ENCODE measurements at regions not wholly inside any gene's neighbourhood (a gene's known extent, or its start where the extent isn't known, plus 50 kb on each side); places are given as distances from the start of the nearest gene placed in this dataset.

- no peak overlapping the region for H3K4me2 ChIP-seq (replicated peaks; ENCODE audit: low read depth, low read length, poor library complexity, severe bottlenecking)
- H3K36me3 ChIP-seq (replicated peaks in 1 of 2; ENCODE audit: control extremely low read depth in 1 of 2, control insufficient read depth in 1 of 2, extremely low read depth in 1 of 2, insufficient read depth in 2 of 2, low read length in 1 of 2), result no peaks in the 10 kb centered on the region
- no peaks in the 10 kb centered on the region for H4K20me1 ChIP-seq (ENCODE audit: control insufficient read depth, insufficient read depth, low read length, poor library complexity, severe bottlenecking)
- TF ChIP-seq EZH2 (IDR thresholded peaks at IDR 0.05; ENCODE audit: borderline replicate concordance, insufficient read depth, low read depth, low read length, poor library complexity, severe bottlenecking), result no peak
- H3K79me2 ChIP-seq (ENCODE audit: control insufficient read depth, insufficient read depth, low read length), result no peaks in the 10 kb centered on the region
- intact Hi-C loops (cut with micrococcal nuclease), result no loop called here
- WGBS (ENCODE audit: insufficient coverage), result 87% methylated on average over 18 of the region's 21 CpGs
- no peak overlapping the region for H2AFZ ChIP-seq (ENCODE audit: insufficient read depth, low read depth, low read length, poor library complexity, severe bottlenecking)
- H3K9ac ChIP-seq (ENCODE audit: low read length), result no peak overlapping the region
- Mint-ChIP-seq H3K4me1 (no peaks in the 10 kb centered on the region), H3K9me3 (ENCODE audit: insufficient read depth) (peaks cover 18% of the 10 kb centered on the region), H3K27ac (no peak overlapping the region), H3K27me3 (peaks cover 5% of the 10 kb centered on the region), H3K4me3 (no peak overlapping the region)
- DNase-seq, result no peak
- H3K4me3 ChIP-seq (ENCODE audit: control extremely low read depth in 1 of 5, extremely low read depth in 1 of 5, insufficient read depth in 1 of 5, low read depth in 2 of 5, low read length in 4 of 5), result no peak overlapping the region
- no peaks in the 10 kb centered on the region for H3K4me1 ChIP-seq (ENCODE audit: control insufficient read depth in 2 of 2, insufficient read depth in 2 of 2, low read length in 2 of 2)
- ATAC-seq (ENCODE audit: low read depth), result no peak
- H3K9me3 ChIP-seq (ENCODE audit: control extremely low read depth in 1 of 3, control insufficient read depth in 2 of 3, insufficient read depth in 1 of 3, low read length in 2 of 3), result peaks cover 3 to 15% (median 14%) of the 10 kb centered on the region in 3 donors
- POLR2A ChIA-PET, result no interaction called here
- CTCF ChIA-PET, result no interaction called here
- H3K27ac ChIP-seq (ENCODE audit: low read length in 2 of 2), result no peak overlapping the region
- H3K27me3 ChIP-seq (replicated peaks in 1 of 4; ENCODE audit: control extremely low read depth in 1 of 4, control insufficient read depth in 3 of 4, insufficient read depth in 4 of 4, low read length in 3 of 4), result peaks cover 0 to 13% (median 0%) of the 10 kb centered on the region in 4 experiments
Measured at GRCh38 chr5:1720396-1721110, 79.1 kb downstream of the MRPL36 start.

GRCh38 chr5:1719860-1720259 lies 79.8 kb downstream of the MRPL36 start:
- Histone ChIP-seq H3K9me3 (ENCODE audit: control extremely low read depth in 1 of 3, control insufficient read depth in 2 of 3, insufficient read depth in 1 of 3, low read length in 2 of 3) (peaks cover 3 to 15% (median 14%) of the 10 kb centered on the region in 3 donors), H3K27ac (ENCODE audit: low read length in 2 of 2) (no peak overlapping the region), H3K79me2 (ENCODE audit: control insufficient read depth, insufficient read depth, low read length) (no peaks in the 10 kb centered on the region), H3K4me2 (replicated peaks; ENCODE audit: low read depth, low read length, poor library complexity, severe bottlenecking) (no peak overlapping the region), H3K4me1 (ENCODE audit: control insufficient read depth in 2 of 2, insufficient read depth in 2 of 2, low read length in 2 of 2) (no peaks in the 10 kb centered on the region), H4K20me1 (ENCODE audit: control insufficient read depth, insufficient read depth, low read length, poor library complexity, severe bottlenecking) (no peaks in the 10 kb centered on the region), H3K4me3 (ENCODE audit: control extremely low read depth in 1 of 5, extremely low read depth in 1 of 5, insufficient read depth in 1 of 5, low read depth in 2 of 5, low read length in 4 of 5) (no peak overlapping the region), H3K9ac (ENCODE audit: low read length) (no peak overlapping the region), H3K36me3 (replicated peaks in 1 of 2; ENCODE audit: control extremely low read depth in 1 of 2, control insufficient read depth in 1 of 2, extremely low read depth in 1 of 2, insufficient read depth in 2 of 2, low read length in 1 of 2) (no peaks in the 10 kb centered on the region), H3K27me3 (replicated peaks in 1 of 4; ENCODE audit: control extremely low read depth in 1 of 4, control insufficient read depth in 3 of 4, insufficient read depth in 4 of 4, low read length in 3 of 4) (peaks cover 0 to 7% (median 0%) of the 10 kb centered on the region in 4 experiments), H2AFZ (ENCODE audit: insufficient read depth, low read depth, low read length, poor library complexity, severe bottlenecking) (no peak overlapping the region)
- H3K9me3 Mint-ChIP-seq (ENCODE audit: insufficient read depth), result peaks cover 18% of the 10 kb centered on the region
- H3K27me3 Mint-ChIP-seq, result peaks cover 5% of the 10 kb centered on the region
- no peak overlapping the region for H3K27ac Mint-ChIP-seq
- POLR2A ChIA-PET, result no interaction called here
- WGBS (ENCODE audit: insufficient coverage), result 85% methylated on average over 5 of the region's 5 CpGs
- intact Hi-C loops (cut with micrococcal nuclease), result no loop called here
- no peak for ATAC-seq (ENCODE audit: low read depth)
- CTCF ChIA-PET, result no interaction called here
- DNase-seq, result no peak
- TF ChIP-seq EZH2 (IDR thresholded peaks at IDR 0.05; ENCODE audit: borderline replicate concordance, insufficient read depth, low read depth, low read length, poor library complexity, severe bottlenecking) (no peak), CTCF (IDR thresholded peaks at IDR 0.05) (no peak)
- no peaks in the 10 kb centered on the region for H3K4me1 Mint-ChIP-seq
- H3K4me3 Mint-ChIP-seq, result no peak overlapping the region
